ENCODE measurements at regions not wholly inside any gene's neighbourhood (a gene's known extent, or its start where the extent isn't known, plus 50 kb on each side); places are given as distances from the start of the nearest gene placed in this dataset.

DNA sequence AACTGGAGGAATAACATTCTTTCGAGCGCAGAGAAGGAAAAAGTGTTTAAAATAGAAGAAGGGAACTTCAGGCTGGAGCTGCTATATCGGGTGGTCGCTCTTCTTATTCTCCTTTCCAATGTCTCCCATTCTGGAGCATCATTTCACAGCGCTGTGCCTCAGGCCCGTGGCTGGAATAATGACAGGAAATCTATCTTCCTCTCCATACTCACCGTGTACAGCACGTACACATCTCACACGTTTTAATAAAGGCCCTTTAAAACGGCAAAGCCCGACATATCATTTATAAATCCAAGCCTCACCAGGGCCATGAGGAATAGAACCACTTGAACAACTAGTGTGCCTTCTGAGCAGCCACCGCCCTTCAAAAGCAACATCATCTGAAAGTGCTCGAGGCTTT lies 264.4 kb downstream of the TEX29 start:
- Histone ChIP-seq H3K36me3 (ENCODE audit: insufficient read depth, low read length) (no peaks in the 10 kb centered on the region), H4K20me1 (ENCODE audit: insufficient read depth) (no peaks in the 10 kb centered on the region), H3K4me3 (ENCODE audit: low read length) (no peak overlapping the region)

GRCh38 chr13:111586291-111586690 lies 265.8 kb downstream of the TEX29 start:
- Histone ChIP-seq H3K4me2 (ENCODE audit: low read length) (no peak overlapping the region), H3K9ac (ENCODE audit: low read length) (no peak overlapping the region), H4K20me1 (ENCODE audit: insufficient read depth) (no peaks in the 10 kb centered on the region), H3K27me3 (ENCODE audit: insufficient read depth, low read depth, low read length) (no peaks in the 10 kb centered on the region), H3K4me3 (ENCODE audit: low read length) (no peak overlapping the region), H3K27ac (ENCODE audit: low read length) (no peak overlapping the region), H3K9me2 (ENCODE audit: insufficient read depth, low read length) (no peaks in the 10 kb centered on the region), H2AFZ (ENCODE audit: low read depth, low read length) (no peak overlapping the region), H3K36me3 (ENCODE audit: insufficient read depth, low read length) (no peaks in the 10 kb centered on the region), H3F3A (ENCODE audit: insufficient read depth, low read length, poor library complexity, severe bottlenecking) (no peaks in the 10 kb centered on the region), H3K9me3 (ENCODE audit: low read length) (no peaks in the 10 kb centered on the region), H3K79me2 (replicated peaks; ENCODE audit: insufficient read depth, low read length) (no peaks in the 10 kb centered on the region)
- TF ChIP-seq POLR2AphosphoS5 (IDR thresholded peaks at IDR 0.05) = no peak
- TF ChIP-seq, protein P1, sequence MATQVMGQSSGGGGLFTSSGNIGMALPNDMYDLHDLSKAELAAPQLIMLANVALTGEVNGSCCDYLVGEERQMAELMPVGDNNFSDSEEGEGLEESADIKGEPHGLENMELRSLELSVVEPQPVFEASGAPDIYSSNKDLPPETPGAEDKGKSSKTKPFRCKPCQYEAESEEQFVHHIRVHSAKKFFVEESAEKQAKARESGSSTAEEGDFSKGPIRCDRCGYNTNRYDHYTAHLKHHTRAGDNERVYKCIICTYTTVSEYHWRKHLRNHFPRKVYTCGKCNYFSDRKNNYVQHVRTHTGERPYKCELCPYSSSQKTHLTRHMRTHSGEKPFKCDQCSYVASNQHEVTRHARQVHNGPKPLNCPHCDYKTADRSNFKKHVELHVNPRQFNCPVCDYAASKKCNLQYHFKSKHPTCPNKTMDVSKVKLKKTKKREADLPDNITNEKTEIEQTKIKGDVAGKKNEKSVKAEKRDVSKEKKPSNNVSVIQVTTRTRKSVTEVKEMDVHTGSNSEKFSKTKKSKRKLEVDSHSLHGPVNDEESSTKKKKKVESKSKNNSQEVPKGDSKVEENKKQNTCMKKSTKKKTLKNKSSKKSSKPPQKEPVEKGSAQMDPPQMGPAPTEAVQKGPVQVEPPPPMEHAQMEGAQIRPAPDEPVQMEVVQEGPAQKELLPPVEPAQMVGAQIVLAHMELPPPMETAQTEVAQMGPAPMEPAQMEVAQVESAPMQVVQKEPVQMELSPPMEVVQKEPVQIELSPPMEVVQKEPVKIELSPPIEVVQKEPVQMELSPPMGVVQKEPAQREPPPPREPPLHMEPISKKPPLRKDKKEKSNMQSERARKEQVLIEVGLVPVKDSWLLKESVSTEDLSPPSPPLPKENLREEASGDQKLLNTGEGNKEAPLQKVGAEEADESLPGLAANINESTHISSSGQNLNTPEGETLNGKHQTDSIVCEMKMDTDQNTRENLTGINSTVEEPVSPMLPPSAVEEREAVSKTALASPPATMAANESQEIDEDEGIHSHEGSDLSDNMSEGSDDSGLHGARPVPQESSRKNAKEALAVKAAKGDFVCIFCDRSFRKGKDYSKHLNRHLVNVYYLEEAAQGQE (IDR thresholded peaks at IDR 0.05; ENCODE audit: borderline replicate concordance) = no peak
- no peak for TF ChIP-seq TAF1 (IDR thresholded peaks at IDR 0.05; ENCODE audit: low read depth)
- TF ChIP-seq EP300 (conservative IDR thresholded peaks at IDR 0.05; ENCODE audit: poor library complexity, severe bottlenecking) = no peak
- TF ChIP-seq, protein P2, sequence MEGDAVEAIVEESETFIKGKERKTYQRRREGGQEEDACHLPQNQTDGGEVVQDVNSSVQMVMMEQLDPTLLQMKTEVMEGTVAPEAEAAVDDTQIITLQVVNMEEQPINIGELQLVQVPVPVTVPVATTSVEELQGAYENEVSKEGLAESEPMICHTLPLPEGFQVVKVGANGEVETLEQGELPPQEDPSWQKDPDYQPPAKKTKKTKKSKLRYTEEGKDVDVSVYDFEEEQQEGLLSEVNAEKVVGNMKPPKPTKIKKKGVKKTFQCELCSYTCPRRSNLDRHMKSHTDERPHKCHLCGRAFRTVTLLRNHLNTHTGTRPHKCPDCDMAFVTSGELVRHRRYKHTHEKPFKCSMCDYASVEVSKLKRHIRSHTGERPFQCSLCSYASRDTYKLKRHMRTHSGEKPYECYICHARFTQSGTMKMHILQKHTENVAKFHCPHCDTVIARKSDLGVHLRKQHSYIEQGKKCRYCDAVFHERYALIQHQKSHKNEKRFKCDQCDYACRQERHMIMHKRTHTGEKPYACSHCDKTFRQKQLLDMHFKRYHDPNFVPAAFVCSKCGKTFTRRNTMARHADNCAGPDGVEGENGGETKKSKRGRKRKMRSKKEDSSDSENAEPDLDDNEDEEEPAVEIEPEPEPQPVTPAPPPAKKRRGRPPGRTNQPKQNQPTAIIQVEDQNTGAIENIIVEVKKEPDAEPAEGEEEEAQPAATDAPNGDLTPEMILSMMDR (IDR thresholded peaks at IDR 0.05; ENCODE audit: poor library complexity, severe bottlenecking) = no peak
- TF ChIP-seq SMC3 (conservative IDR thresholded peaks at IDR 0.05; ENCODE audit: poor library complexity) = no peak
- no peak for TF ChIP-seq MXI1 (conservative IDR thresholded peaks at IDR 0.05; ENCODE audit: poor library complexity, severe bottlenecking)
- TF ChIP-seq EZH2 (IDR thresholded peaks at IDR 0.05; ENCODE audit: borderline replicate concordance, insufficient read depth, low read length, poor library complexity, severe bottlenecking) = no peak
- no peak for TF ChIP-seq RAD21 (conservative IDR thresholded peaks at IDR 0.05)

More for the DNA sequence above, 264.4 kb downstream of the TEX29 start:
- Histone ChIP-seq H3F3A (ENCODE audit: insufficient read depth, low read length, poor library complexity, severe bottlenecking) (no peaks in the 10 kb centered on the region), H3K79me2 (replicated peaks; ENCODE audit: insufficient read depth, low read length) (no peaks in the 10 kb centered on the region), H3K9me2 (ENCODE audit: insufficient read depth, low read length) (no peaks in the 10 kb centered on the region), H3K27me3 (ENCODE audit: insufficient read depth, low read depth, low read length) (no peaks in the 10 kb centered on the region), H3K9me3 (ENCODE audit: low read length) (no peaks in the 10 kb centered on the region), H3K9ac (ENCODE audit: low read length) (no peak overlapping the region), H3K27ac (ENCODE audit: low read length) (no peak overlapping the region), H3K4me2 (ENCODE audit: low read length) (no peak overlapping the region), H2AFZ (ENCODE audit: low read depth, low read length) (no peak overlapping the region)
- TF ChIP-seq, protein P1 (IDR thresholded peaks at IDR 0.05; ENCODE audit: borderline replicate concordance) = no peak
- TF ChIP-seq EZH2 (IDR thresholded peaks at IDR 0.05; ENCODE audit: borderline replicate concordance, insufficient read depth, low read length, poor library complexity, severe bottlenecking) (no peak), MXI1 (conservative IDR thresholded peaks at IDR 0.05; ENCODE audit: poor library complexity, severe bottlenecking) (no peak), TAF1 (IDR thresholded peaks at IDR 0.05; ENCODE audit: low read depth) (no peak), SMC3 (conservative IDR thresholded peaks at IDR 0.05; ENCODE audit: poor library complexity) (no peak), EP300 (conservative IDR thresholded peaks at IDR 0.05; ENCODE audit: poor library complexity, severe bottlenecking) (no peak), RAD21 (conservative IDR thresholded peaks at IDR 0.05) (no peak)
- TF ChIP-seq, protein P2 (IDR thresholded peaks at IDR 0.05; ENCODE audit: poor library complexity, severe bottlenecking) = no peak
